Calu3 (cell line): ENCODE measurements at regions not wholly inside any gene's neighbourhood (a gene's known extent, or its start where the extent isn't known, plus 50 kb on each side); places are given as distances from the start of the nearest gene placed in this dataset.

Source experiments
- BruUV-seq: library from RNA; stranded (reverse); fragments of 400-500 nt; replicated peaks from 2 replicates; lab custom pipeline; 2021; lab: Mats Ljungman, UMichigan
- CTCF ChIA-PET: fragments of 300-600 bp; sonication (Branson Sonifier 250); formaldehyde crosslinking; loops from one replicate; lab custom pipeline; 2022; ENCODE audit warnings: antibody characterized with exemption; lab: Charles Lee
- DNase-seq: peaks from one replicate; pipeline ENCODE4 v3.0.0; 2022
- H3K27ac Mint-ChIP-seq: one replicate; pipeline ENCODE4 v1.8.0; 2022; ENCODE audit warnings: mixed read lengths; ENCODE audit not compliant: unreplicated experiment
- H3K27me3 Mint-ChIP-seq: one replicate; pipeline ENCODE4 v1.8.0; 2022; ENCODE audit warnings: mixed read lengths; ENCODE audit not compliant: unreplicated experiment
- H3K36me3 Mint-ChIP-seq: one replicate; pipeline ENCODE4 v1.8.0; 2022; ENCODE audit warnings: mild to moderate bottlenecking, moderate library complexity, mixed read lengths; ENCODE audit not compliant: insufficient read depth, unreplicated experiment
- H3K4me1 Mint-ChIP-seq: one replicate; pipeline ENCODE4 v1.8.0; 2022; ENCODE audit warnings: mild to moderate bottlenecking, low read depth, mixed read lengths; ENCODE audit not compliant: unreplicated experiment
- H3K4me3 Mint-ChIP-seq: one replicate; pipeline ENCODE4 v1.8.0; 2022; ENCODE audit warnings: mild to moderate bottlenecking, low read depth, moderate library complexity, mixed read lengths; ENCODE audit not compliant: unreplicated experiment
- H3K9me3 Mint-ChIP-seq: one replicate; pipeline ENCODE4 v1.8.0; 2022; ENCODE audit warnings: low read depth, mixed read lengths; ENCODE audit not compliant: unreplicated experiment
- intact Hi-C: fragments of 100-400 bp; cut with micrococcal nuclease; formaldehyde crosslinking; loops from one replicate; pipeline ENCODE4 v1.10.0; 2022; ENCODE audit not compliant: unreplicated experiment
- TF ChIP-seq, protein P1 (sequence below): fragments of 200-600 bp; IDR thresholded peaks from one replicate; pipeline ENCODE4 v1.8.0; 2022; ENCODE audit warnings: antibody characterized with exemption; ENCODE audit not compliant: unreplicated experiment

DNA sequence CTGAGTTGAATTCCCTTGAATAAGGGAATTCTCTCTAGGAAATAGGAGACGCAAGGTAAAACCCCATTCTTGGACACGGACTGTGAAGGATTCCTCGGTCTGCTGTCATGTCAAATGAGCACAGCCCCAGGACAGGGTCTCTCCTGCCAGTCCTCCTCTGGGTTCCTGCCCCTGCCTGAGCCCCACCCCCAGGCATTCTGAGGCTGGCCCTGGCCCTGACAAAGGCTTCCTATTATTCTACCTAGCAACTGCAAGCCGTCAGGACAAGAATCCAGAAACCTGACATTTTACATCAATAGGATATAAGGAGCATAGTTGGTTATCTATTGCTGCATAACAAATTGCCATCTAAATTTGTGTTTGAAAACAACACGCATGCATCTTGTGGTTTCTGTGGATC, 253.3 kb upstream of the AGAP1 start:
- CTCF ChIA-PET: no interaction called here
- TF ChIP-seq, protein P1, sequence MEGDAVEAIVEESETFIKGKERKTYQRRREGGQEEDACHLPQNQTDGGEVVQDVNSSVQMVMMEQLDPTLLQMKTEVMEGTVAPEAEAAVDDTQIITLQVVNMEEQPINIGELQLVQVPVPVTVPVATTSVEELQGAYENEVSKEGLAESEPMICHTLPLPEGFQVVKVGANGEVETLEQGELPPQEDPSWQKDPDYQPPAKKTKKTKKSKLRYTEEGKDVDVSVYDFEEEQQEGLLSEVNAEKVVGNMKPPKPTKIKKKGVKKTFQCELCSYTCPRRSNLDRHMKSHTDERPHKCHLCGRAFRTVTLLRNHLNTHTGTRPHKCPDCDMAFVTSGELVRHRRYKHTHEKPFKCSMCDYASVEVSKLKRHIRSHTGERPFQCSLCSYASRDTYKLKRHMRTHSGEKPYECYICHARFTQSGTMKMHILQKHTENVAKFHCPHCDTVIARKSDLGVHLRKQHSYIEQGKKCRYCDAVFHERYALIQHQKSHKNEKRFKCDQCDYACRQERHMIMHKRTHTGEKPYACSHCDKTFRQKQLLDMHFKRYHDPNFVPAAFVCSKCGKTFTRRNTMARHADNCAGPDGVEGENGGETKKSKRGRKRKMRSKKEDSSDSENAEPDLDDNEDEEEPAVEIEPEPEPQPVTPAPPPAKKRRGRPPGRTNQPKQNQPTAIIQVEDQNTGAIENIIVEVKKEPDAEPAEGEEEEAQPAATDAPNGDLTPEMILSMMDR: no peak
- Mint-ChIP-seq H3K36me3 (no peaks in the 10 kb centered on the region), H3K27ac (no peak overlapping the region), H3K9me3 (no peaks in the 10 kb centered on the region), H3K4me3 (no peak overlapping the region), H3K27me3 (peaks cover 92% of the 10 kb centered on the region), H3K4me1 (no peaks in the 10 kb centered on the region)
- DNase-seq: no peak
- BruUV-seq: no TSS peak
- intact Hi-C loops: no loop called here

DNA sequence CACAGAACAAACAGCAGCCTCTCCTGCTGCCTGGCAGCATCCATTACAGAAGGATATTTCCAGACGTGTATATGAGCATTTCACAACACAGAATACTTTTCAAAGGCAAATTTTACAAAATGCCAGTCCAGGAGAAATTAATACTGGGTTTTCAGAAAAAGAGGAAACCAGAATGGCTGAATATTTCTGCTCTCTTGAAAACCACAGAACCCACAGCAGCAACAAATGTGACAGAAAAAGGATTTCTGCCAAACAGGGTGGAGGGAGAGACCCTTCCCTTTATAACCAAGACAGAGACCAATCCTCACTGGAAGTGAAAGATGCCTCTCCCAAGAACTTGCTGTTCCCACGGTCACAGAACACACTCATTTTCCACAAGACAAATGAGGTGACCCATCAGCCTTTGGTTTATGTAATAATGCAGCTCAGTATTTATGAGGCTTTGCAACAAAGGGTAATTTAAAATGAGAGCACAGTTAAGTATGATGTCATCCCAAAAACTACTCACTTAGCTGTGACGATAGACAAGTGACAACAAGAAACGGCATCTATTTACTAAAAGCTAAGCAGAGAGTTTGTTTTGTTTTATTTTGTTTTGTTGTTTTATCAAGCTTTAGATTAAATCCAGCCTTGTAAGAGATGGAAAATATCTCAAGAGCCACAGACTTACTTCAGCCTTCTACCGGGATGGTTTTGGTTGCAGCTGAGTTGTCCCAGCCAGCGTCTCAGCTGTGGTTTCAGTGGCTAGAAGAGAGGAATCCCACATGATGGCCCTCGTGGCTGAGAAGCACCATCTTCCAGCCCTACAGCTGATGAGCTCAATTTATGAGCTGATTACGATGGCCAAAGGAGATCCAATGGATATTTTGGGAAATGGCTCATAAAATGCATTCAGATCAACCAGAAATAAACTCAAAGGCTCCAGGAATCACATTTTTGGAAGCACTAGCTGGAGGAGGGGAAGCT, 249.3 kb upstream of the AGAP1 start:
- Mint-ChIP-seq H3K9me3 (no peaks in the 10 kb centered on the region), H3K27me3 (peaks cover 83% of the 10 kb centered on the region), H3K27ac (no peak overlapping the region), H3K36me3 (no peaks in the 10 kb centered on the region), H3K4me1 (no peaks in the 10 kb centered on the region), H3K4me3 (no peak overlapping the region)
- CTCF ChIA-PET: interaction anchor here (0.7 kb wide), 1 partner anchor 8 kb away, joined by 3 read pairs; no protein-coding TSS in a partner anchor
- TF ChIP-seq, protein P1: no peak
- DNase-seq: no peak
- no TSS peak for BruUV-seq
- intact Hi-C loops: no loop called here

DNA sequence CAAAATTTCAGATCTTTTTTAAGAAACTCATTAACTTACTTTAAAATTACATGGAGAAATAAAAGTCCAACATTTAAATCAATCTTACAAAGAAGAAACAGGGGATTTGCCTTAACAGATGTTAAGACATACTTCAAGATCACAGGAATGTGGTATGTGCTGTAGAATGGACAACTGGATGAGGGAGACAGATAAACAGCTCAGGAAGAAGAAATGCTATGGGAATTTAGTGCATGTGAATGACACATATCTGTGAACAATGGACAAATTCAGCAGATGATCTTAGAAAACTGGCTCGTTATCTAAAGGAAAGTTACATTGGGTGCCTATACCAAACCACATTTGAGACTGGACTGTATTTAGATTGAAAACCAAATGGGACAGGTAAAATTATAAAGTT, 246.8 kb upstream of the AGAP1 start:
- no peaks in the 10 kb centered on the region for H3K4me1 Mint-ChIP-seq
- CTCF ChIA-PET: no interaction called here
- intact Hi-C loops: no loop called here
- no peaks in the 10 kb centered on the region for H3K9me3 Mint-ChIP-seq
- H3K36me3 Mint-ChIP-seq: no peaks in the 10 kb centered on the region
- TF ChIP-seq, protein P1: no peak
- peaks cover 65% of the 10 kb centered on the region for H3K27me3 Mint-ChIP-seq
- BruUV-seq: no TSS peak
- DNase-seq: no peak
- H3K4me3 Mint-ChIP-seq: no peak overlapping the region
- no peak overlapping the region for H3K27ac Mint-ChIP-seq

- H3K4me3 Mint-ChIP-seq: no peak overlapping the region
- no peaks in the 10 kb centered on the region for H3K9me3 Mint-ChIP-seq
- CTCF ChIA-PET: no interaction called here
- H3K4me1 Mint-ChIP-seq: no peaks in the 10 kb centered on the region
- H3K27me3 Mint-ChIP-seq: peaks cover 51% of the 10 kb centered on the region
- no peak overlapping the region for H3K27ac Mint-ChIP-seq
- no peak for DNase-seq
- no peaks in the 10 kb centered on the region for H3K36me3 Mint-ChIP-seq
- BruUV-seq: no TSS peak
- TF ChIP-seq, protein P1: no peak
- intact Hi-C loops: no loop called here
These were observed 238.2 kb upstream of the AGAP1 start for GRCh38 chr2:235255693-235256092.
